Kidney epithelial cell (primary cell): ENCODE measurements at regions not wholly inside any gene's neighbourhood (a gene's known extent, or its start where the extent isn't known, plus 50 kb on each side); places are given as distances from the start of the nearest gene placed in this dataset.
"Not testable (repeated sequence)": the region's sequence is repeated elsewhere in the genome, so short reads cannot be mapped to it uniquely, and the experiment has no call there.

Source experiments
- DNase-seq: peaks from one replicate; pipeline ENCODE4 v3.0.0-alpha.2; 2010; ENCODE audit warnings: low read depth
- H3K27me3 ChIP-seq: 2 replicates; pipeline ENCODE4 v1.6.0; 2011; ENCODE audit warnings: low read length; ENCODE audit not compliant: control insufficient read depth, insufficient read depth
- H3K36me3 ChIP-seq: 2 replicates; pipeline ENCODE4 v1.5.1; 2011; ENCODE audit warnings: low read length; ENCODE audit not compliant: control insufficient read depth, insufficient read depth
- H3K4me3 ChIP-seq: 2 replicates; pipeline ENCODE4 v1.5.1; 2011; ENCODE audit warnings: low read depth, mild to moderate bottlenecking, control low read depth, low read length
- CTCF ChIP-seq: IDR thresholded peaks from 2 replicates; pipeline ENCODE4 v1.5.1; 2011; ENCODE audit warnings: mild to moderate bottlenecking, moderate library complexity, low read length, control low read depth, inconsistent platforms; ENCODE audit not compliant: insufficient read depth, poor library complexity, severe bottlenecking

GRCh38 chr1:82143108-82143833 lies 342.5 kb downstream of the ADGRL2 start:
- H3K27me3 ChIP-seq = no peaks in the 10 kb centered on the region
- H3K36me3 ChIP-seq = no peaks in the 10 kb centered on the region
- no peak overlapping the region for H3K4me3 ChIP-seq
- TF ChIP-seq CTCF = no peak
- no peak for DNase-seq

- no peak for DNase-seq
- no peaks in the 10 kb centered on the region for H3K36me3 ChIP-seq
- no peak for TF ChIP-seq CTCF
- H3K4me3 ChIP-seq = no peak overlapping the region
- H3K27me3 ChIP-seq = no peaks in the 10 kb centered on the region
Measured at GRCh38 chr1:82141390-82141789, 340.7 kb downstream of the ADGRL2 start.

- no peaks in the 10 kb centered on the region for H3K27me3 ChIP-seq
- no peak overlapping the region for H3K4me3 ChIP-seq
- DNase-seq = no peak
- TF ChIP-seq CTCF = no peak
- no peaks in the 10 kb centered on the region for H3K36me3 ChIP-seq
Measured at GRCh38 chr1:82139751-82140468, 339.2 kb downstream of the ADGRL2 start.

GRCh38 chr1:82136351-82136750 lies 335.6 kb downstream of the ADGRL2 start:
- H3K4me3 ChIP-seq, DNase-seq, H3K27me3 ChIP-seq, H3K36me3 ChIP-seq: not testable (repeated sequence)

- Histone ChIP-seq H3K4me3 (no peak overlapping the region), H3K36me3 (no peaks in the 10 kb centered on the region), H3K27me3 (no peaks in the 10 kb centered on the region)
- no peak for TF ChIP-seq CTCF
- no peak for DNase-seq
Measured at GRCh38 chr1:82125866-82126265, 325.1 kb downstream of the ADGRL2 start.

GRCh38 chr1:82125119-82125518 lies 324.4 kb downstream of the ADGRL2 start:
- Histone ChIP-seq H3K27me3 (no peaks in the 10 kb centered on the region), H3K4me3 (no peak overlapping the region), H3K36me3 (no peaks in the 10 kb centered on the region)
- no peak for DNase-seq
- no peak for TF ChIP-seq CTCF
